T-helper 1 cell (primary cell): ENCODE measurements at regions not wholly inside any gene's neighbourhood (a gene's known extent, or its start where the extent isn't known, plus 50 kb on each side); places are given as distances from the start of the nearest gene placed in this dataset.

ENCODE experiments used
- DNase-seq, 5 donors: peaks; one replicate each; pipeline ENCODE4 v3.0.0-alpha.2; 2012 to 2020

GRCh38 chr1:222912730-222913129 is 97.9 kb downstream of the DISP1 start:
- no peak for DNase-seq

- no peak for DNase-seq
These were observed 100.2 kb downstream of the DISP1 start for GRCh38 chr1:222914861-222915632.

DNA sequence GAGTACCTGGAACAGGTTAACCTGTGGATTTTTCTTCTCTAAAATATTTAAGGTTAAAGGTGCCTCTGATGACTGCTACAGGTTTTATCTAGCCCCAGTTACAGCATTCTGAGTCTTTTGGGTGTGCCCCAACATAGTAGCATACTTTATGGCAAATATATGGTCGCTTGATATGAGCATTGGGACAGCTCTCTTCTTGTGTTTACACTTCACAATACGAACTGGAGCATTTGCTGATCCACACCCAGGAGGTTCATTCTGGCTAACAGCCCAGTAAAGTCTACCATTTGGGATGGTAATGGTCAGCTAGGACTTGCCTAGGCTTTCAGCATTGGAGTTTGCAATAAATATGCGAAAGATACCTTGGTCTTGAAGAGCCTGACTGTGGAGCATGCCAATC is 101.3 kb downstream of the DISP1 start:
- DNase-seq, result no peak

- no peak for DNase-seq
These were observed 104.1 kb downstream of the DISP1 start for GRCh38 chr1:222918801-222919477.

- no peak for DNase-seq
These were observed 104.6 kb downstream of the DISP1 start for GRCh38 chr1:222919478-222919865.

- DNase-seq, result no peak
These were observed 105.3 kb downstream of the DISP1 start for GRCh38 chr1:222920169-222920568.

GRCh38 chr1:222921945-222922344 is 107.1 kb downstream of the DISP1 start:
- no peak for DNase-seq

GRCh38 chr1:222923506-222923905 is 108.7 kb downstream of the DISP1 start:
- DNase-seq, result no peak

GRCh38 chr1:222924136-222924706 is 109.4 kb downstream of the DISP1 start:
- no peak for DNase-seq

DNA sequence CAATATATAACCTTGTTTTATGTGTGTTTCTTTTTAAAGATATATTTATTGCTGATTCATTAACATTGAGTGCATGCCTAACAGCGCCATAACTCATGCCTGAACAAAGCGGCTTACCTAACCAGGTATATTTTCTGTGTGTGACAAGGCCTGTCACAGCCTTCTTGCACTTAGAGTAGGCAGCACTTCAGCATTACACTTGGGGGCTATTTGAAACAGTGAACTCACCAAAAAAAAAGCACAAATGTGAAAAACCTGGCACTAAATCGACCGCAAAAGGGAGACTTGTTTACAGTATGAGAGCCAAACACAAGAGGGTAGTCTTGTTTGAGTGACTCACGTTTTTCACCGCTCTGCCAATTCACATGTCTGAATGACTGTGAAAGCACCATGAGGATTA is 111.7 kb downstream of the DISP1 start:
- DNase-seq, result no peak

DNA sequence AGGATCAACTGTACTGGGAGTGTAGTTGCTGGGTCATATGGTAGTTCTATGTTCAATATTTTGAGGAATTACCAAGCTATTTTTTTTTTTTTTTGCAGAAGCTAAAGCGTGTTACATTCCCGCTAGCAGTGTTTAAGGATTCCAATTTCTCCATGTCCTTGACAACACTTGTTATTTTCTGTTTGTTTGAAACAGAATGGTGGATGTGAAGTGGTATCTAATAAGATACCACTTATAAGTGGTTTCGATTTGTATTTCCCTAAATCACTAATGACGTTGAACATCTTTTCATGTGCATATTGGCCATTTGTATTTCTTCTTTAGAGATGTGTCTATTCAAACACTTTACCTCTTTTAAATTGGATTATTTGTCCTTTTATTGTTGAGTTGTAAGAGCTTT is 112.2 kb downstream of the DISP1 start:
- DNase-seq, result no peak

DNA sequence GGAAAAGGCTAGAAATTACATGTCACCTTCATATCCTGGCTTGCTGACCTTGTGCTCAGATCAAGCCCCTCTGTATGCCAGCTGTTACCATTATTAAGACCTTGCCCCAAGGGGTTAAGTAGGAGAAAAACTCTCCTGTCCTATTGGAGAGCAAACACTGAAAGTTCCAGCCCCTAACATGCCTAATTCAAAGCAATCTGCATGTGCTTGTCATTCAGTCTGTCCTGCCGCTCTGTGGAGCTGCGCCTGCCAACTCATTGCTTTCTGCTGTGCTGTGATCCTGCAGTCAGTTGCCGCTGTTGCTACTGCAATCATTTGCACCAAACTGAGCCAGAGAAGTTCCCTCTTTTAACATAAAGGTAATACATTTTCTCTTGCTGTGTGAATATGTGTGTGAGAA is 113.4 kb downstream of the DISP1 start:
- no peak for DNase-seq

- DNase-seq, result no peak
These were observed 115.2 kb downstream of the DISP1 start for GRCh38 chr1:222930070-222930469.

- DNase-seq, result no peak
These were observed 116.2 kb downstream of the DISP1 start for GRCh38 chr1:222931023-222931422.

- DNase-seq, result no peak
These were observed 118.4 kb downstream of the DISP1 start for GRCh38 chr1:222933273-222933672.

DNA sequence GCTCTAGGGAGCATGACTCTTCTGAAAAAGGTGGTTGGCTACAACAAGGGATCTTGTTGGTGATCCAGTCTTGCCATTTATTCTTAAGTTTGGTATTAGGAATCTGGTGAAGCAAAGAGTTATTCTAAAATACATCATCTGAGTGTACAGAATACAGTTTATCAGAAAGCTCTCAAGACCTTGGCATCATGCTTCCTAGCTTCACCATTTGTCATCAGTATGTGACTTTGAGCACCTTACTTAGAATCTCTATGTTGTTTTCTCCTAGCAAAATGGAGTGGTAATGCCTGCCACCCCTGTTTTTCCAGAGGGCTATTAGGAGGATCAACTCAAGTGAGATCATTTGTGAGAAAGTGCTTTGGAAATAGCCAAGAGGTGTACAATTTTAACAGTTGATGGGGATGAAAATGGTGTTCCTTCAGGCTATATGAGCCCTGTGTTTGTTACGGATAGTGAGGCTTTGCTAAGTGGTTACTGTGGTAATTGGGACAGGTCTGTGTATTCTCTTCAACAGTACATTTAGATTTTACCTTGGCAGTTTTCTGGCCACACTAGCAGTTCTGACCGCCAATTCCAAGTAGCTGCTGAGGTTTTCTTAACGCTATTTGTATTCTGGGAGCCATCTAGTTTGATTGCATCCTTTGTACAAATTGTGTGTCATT is 120.5 kb downstream of the DISP1 start:
- DNase-seq, result no peak

DNA sequence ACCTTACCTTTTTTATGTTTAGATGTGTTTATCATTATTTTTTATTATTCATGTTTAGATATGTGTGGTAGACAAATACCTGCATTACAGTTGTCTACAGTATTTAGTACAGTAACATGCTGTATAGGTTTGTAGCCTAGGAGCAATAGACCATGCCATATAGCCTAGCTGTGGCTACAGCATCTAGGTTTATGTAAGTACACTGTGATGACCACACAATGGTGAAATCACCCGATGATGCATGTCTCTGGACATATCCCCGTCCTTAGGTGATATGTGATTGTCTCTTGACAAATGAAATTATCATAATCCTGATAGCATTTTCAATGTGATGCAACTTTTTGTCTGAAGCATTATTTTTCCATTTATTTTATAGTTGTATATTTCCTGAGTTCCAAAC is 121.2 kb downstream of the DISP1 start:
- DNase-seq, result no peak

GRCh38 chr1:222938986-222939385 is 124.1 kb downstream of the DISP1 start:
- DNase-seq, result no peak

GRCh38 chr1:222940095-222940494 is 125.3 kb downstream of the DISP1 start:
- no peak for DNase-seq

DNA sequence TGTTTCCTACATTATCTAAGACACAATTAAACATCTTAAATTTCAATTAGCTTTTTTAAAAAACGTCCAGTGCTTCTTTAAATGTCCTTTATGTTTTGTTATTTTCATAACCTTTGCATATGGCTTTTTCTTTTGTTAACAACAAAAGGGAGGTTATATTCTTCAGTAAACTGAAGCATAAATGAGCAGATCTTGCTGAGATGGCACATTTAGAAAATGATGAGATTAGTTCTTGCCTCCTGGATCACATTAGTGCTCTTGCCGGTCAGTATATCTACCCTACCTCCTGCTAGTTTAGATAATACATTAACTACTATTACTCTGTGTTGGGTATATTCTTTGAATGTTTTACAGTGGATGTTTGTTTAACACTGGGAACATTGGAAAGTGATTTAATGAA is 126.1 kb downstream of the DISP1 start:
- DNase-seq, result no peak

DNA sequence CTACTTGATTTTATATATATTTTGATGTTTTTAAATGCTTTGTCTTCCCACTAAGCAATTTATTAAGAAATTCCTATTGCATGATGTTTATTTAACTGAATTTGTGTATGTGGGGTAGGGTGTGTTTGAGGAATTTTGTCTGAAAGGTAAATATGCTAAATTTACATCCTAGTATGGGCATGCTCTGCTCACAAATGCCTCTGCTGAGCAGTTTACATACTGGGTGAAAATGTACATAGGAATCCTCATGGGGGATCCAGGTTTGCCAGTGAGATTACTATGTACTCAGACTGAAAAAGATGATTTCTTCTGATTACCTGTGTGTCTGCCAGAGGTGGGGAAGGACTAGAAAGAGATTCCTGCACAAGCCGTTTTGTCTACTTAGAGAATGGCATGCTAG is 126.6 kb downstream of the DISP1 start:
- no peak for DNase-seq

GRCh38 chr1:222946436-222946835 is 131.6 kb downstream of the DISP1 start:
- no peak for DNase-seq

DNA sequence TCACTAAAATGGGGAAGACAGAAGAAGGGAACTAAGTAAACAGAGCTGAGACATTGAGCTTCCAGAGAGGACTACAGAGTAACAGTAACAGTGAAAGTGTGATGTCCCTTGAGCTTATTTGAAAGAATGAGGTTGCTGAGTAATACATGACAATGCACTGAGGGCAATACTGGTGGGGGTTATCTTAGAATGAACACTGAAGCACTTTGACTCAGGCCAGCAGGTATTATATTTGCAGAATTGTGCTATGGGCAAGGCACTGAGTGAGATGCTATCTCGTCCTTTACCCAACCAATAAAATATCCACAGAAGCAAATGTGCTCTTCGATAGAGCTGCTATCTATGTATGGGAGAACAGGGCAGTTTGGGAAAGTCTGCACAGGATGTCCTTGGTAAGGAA is 133.2 kb downstream of the DISP1 start:
- no peak for DNase-seq

GRCh38 chr1:222950892-222951291 is 136.1 kb downstream of the DISP1 start:
- no peak for DNase-seq
